Colonic mucosa (tissue), 4 donors: ENCODE measurements at regions not wholly inside any gene's neighbourhood (a gene's known extent, or its start where the extent isn't known, plus 50 kb on each side); places are given as distances from the start of the nearest gene placed in this dataset.
"Not testable (repeated sequence)": the region's sequence is repeated elsewhere in the genome, so short reads cannot be mapped to it uniquely, and the experiment has no call there.

Source experiments
- DNase-seq: peaks from one replicate; pipeline ENCODE4 v3.0.0-alpha.2; 2020
- H3K27ac ChIP-seq: fragments of 200-600 bp; one replicate; pipeline ENCODE4 v1.8.0; 2021
- H3K27me3 ChIP-seq: fragments of 200-600 bp; one replicate; pipeline ENCODE4 v1.8.0; 2021
- H3K36me3 ChIP-seq: fragments of 200-600 bp; one replicate; pipeline ENCODE4 v1.8.0; 2021
- H3K4me1 ChIP-seq: fragments of 200-600 bp; one replicate; pipeline ENCODE4 v1.8.0; 2021; ENCODE audit warnings: mild to moderate bottlenecking
- H3K4me3 ChIP-seq: fragments of 200-600 bp; one replicate; pipeline ENCODE4 v1.8.0; 2021
- H3K9ac ChIP-seq, 2 donors: one replicate each; pipeline ENCODE4 v1.7.0; 2013; ENCODE audit warnings: control low read depth in 2 of 2, low read depth in 2 of 2, low read length in 2 of 2
- H3K9me3 ChIP-seq: fragments of 200-600 bp; one replicate; pipeline ENCODE4 v1.8.0; 2021
- CTCF ChIP-seq: fragments of 200-600 bp; IDR thresholded peaks from one replicate; pipeline ENCODE4 v1.8.0; 2022; ENCODE audit warnings: antibody characterized with exemption, mild to moderate bottlenecking
- intact Hi-C: fragments of 100-400 bp; cut with DNase I; formaldehyde crosslinking; loops from one replicate; pipeline ENCODE4 v1.14.1; 2022
- donor health status: healthy.
- donor health status: DM: no; HTN: no; CAD: no.
- donor health status: DM: no; HTN: no; CAD: no.

- no peak overlapping the region for H3K27ac ChIP-seq
- H3K36me3 ChIP-seq, result no peaks in the 10 kb centered on the region
- H3K27me3 ChIP-seq, result no peaks in the 10 kb centered on the region
- no peak overlapping the region for H3K9ac ChIP-seq
- no peaks in the 10 kb centered on the region for H3K9me3 ChIP-seq
- no peak for DNase-seq
- TF ChIP-seq CTCF, result no peak
- no peak overlapping the region for H3K4me3 ChIP-seq
- intact Hi-C loops, result no loop called here
- H3K4me1 ChIP-seq, result no peaks in the 10 kb centered on the region
These were observed 544.2 kb downstream of the RWDD3 start for GRCh38 chr1:95778217-95778616.

- Histone ChIP-seq H3K9ac (no peak overlapping the region), H3K27ac (no peak overlapping the region), H3K36me3 (no peaks in the 10 kb centered on the region), H3K9me3 (no peaks in the 10 kb centered on the region), H3K27me3 (no peaks in the 10 kb centered on the region), H3K4me1 (no peaks in the 10 kb centered on the region), H3K4me3 (no peak overlapping the region)
- DNase-seq, result no peak
- no peak for TF ChIP-seq CTCF
- intact Hi-C loops, result no loop called here
These were observed 546.8 kb downstream of the RWDD3 start for GRCh38 chr1:95780836-95781235.

- H3K36me3 ChIP-seq, result no peaks in the 10 kb centered on the region
- H3K27me3 ChIP-seq, result no peaks in the 10 kb centered on the region
- no peaks in the 10 kb centered on the region for H3K4me1 ChIP-seq
- no peak for TF ChIP-seq CTCF
- DNase-seq, result no peak
- intact Hi-C loops, result no loop called here
- no peak overlapping the region for H3K4me3 ChIP-seq
- no peaks in the 10 kb centered on the region for H3K9me3 ChIP-seq
- no peak overlapping the region for H3K27ac ChIP-seq
- H3K9ac ChIP-seq, result no peak overlapping the region
These were observed 556.1 kb downstream of the RWDD3 start for GRCh38 chr1:95790136-95790535.

- Histone ChIP-seq H3K4me1 (no peaks in the 10 kb centered on the region), H3K27ac (no peak overlapping the region), H3K9ac (no peak overlapping the region), H3K36me3 (no peaks in the 10 kb centered on the region), H3K27me3 (no peaks in the 10 kb centered on the region), H3K4me3 (no peak overlapping the region), H3K9me3 (no peaks in the 10 kb centered on the region)
- DNase-seq, result no peak
- no peak for TF ChIP-seq CTCF
- intact Hi-C loops, result no loop called here
These were observed 559.9 kb downstream of the RWDD3 start for GRCh38 chr1:95793893-95794292.

GRCh38 chr1:95797761-95798160, 563.8 kb downstream of the RWDD3 start:
- H3K4me3 ChIP-seq, intact Hi-C loops, H3K9me3 ChIP-seq, H3K27me3 ChIP-seq, H3K36me3 ChIP-seq, H3K4me1 ChIP-seq, H3K9ac ChIP-seq, DNase-seq, H3K27ac ChIP-seq: not testable (repeated sequence)

- DNase-seq, result no peak
- no peaks in the 10 kb centered on the region for H3K9me3 ChIP-seq
- intact Hi-C loops, result no loop called here
These were observed 572.2 kb downstream of the RWDD3 start for GRCh38 chr1:95806171-95806570.

More at GRCh38 chr1:95806171-95806570, 572.2 kb downstream of the RWDD3 start:
- no peak for TF ChIP-seq CTCF
- no peak overlapping the region for H3K9ac ChIP-seq
- H3K4me3 ChIP-seq, result no peak overlapping the region
- no peaks in the 10 kb centered on the region for H3K36me3 ChIP-seq
- no peaks in the 10 kb centered on the region for H3K27me3 ChIP-seq
- H3K27ac ChIP-seq, result no peak overlapping the region
- H3K4me1 ChIP-seq, result no peaks in the 10 kb centered on the region
